GM12878 (cell line): ENCODE measurements at regions not wholly inside any gene's neighbourhood (a gene's known extent, or its start where the extent isn't known, plus 50 kb on each side); places are given as distances from the start of the nearest gene placed in this dataset.

Experiments used
- BRCA1 ChIP-seq: IDR thresholded peaks from 2 replicates; pipeline ENCODE4 v1.6.1; 2011; ENCODE audit warnings: low read depth, low read length, improper control_type of control experiment
- CREM ChIP-seq: IDR thresholded peaks from 2 replicates; pipeline ENCODE4 v1.6.1; 2014; ENCODE audit warnings: antibody characterized with exemption, low read depth
- FOS ChIP-seq: IDR thresholded peaks from 3 replicates; pipeline ENCODE4 v1.6.1; 2011; ENCODE audit warnings: borderline replicate concordance; ENCODE audit not compliant: insufficient read length; ENCODE audit errors: extremely low read depth
- HDAC6 ChIP-seq: fragments of 200-600 bp; sonication (generic); IDR thresholded peaks from one replicate; pipeline ENCODE4 v1.8.0; 2017; ENCODE audit warnings: antibody characterized with exemption; ENCODE audit not compliant: unreplicated experiment
- IRF4 ChIP-seq: IDR thresholded peaks from 2 replicates; pipeline ENCODE4 v1.6.1; 2011; ENCODE audit warnings: low read depth, low read length
- MEF2B ChIP-seq: fragments of 450-650 bp; IDR thresholded peaks from 2 replicates; pipeline ENCODE4 v1.6.1; 2018; ENCODE audit warnings: mild to moderate bottlenecking, moderate library complexity; ENCODE audit not compliant: partially characterized antibody, poor library complexity, severe bottlenecking
- ZSCAN29 ChIP-seq: fragments of 450-650 bp; IDR thresholded peaks from 2 replicates; pipeline ENCODE4 v1.6.1; 2017; ENCODE audit warnings: mild to moderate bottlenecking, moderate library complexity
- TF ChIP-seq, protein P1 (sequence below): IDR thresholded peaks from 2 replicates; pipeline ENCODE4 v1.6.1; 2012; ENCODE audit warnings: mild to moderate bottlenecking, low read depth, low read length
- TF ChIP-seq, protein P2 (sequence below): IDR thresholded peaks from 2 replicates; pipeline ENCODE4 v1.6.1; 2012; ENCODE audit warnings: low read depth, low read length, improper control_type of control experiment
- TF ChIP-seq, protein P3 (sequence below): fragments of 450-650 bp; IDR thresholded peaks from 2 replicates; pipeline ENCODE4 v1.6.1; 2016; ENCODE audit warnings: mild to moderate bottlenecking

DNA sequence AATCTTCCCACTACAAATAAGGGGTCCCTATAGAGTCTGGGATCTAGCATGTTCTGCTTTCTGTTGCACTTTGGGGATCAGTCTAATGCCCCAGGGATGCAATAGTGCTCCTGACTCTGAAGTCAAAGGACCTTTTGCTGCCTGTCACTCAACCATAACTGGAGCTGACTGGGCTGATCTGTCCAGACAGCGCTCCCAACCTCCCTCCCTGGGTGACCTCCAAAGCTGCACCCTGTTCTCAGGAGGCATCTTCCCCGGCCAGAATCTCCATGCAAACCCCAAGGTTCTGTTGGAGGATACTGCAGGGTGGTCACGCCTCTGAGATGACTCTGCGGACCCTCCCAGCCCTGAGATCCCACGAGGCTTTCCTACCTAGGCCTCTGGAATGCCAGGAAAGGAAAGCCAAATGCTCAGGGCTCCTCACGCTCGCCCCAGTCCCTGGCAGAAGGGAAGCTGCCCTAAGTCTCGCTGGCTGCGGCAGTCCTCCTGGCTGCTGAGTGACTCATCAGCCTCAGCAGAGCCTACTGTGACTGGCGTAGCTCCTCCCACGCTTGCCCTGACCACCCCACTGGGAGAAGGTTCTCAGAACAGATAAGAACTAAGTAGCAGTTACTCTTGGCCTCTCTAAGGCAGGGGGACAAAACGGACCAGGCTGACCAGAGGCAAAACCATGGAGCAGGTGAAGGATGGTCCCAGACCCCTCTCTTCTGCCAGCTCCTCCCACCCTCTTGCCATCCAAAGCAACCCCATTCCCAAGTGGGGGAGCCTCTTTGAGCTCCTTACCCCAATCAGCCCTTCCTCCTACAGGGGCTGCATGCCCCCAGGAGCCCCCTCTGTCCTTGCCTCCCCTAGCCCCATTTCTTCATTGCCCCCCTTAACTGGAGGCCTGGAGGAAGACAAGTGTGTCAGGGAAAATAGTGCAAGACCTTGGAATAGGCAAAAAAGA is 124.1 kb upstream of the TNRC6C start (continued):
- TF ChIP-seq HDAC6 (no peak), CREM (no peak), IRF4 (no peak), MEF2B (peak; percentile 88), FOS (no peak), ZSCAN29 (no peak), BRCA1 (no peak)
- TF ChIP-seq, protein P1, sequence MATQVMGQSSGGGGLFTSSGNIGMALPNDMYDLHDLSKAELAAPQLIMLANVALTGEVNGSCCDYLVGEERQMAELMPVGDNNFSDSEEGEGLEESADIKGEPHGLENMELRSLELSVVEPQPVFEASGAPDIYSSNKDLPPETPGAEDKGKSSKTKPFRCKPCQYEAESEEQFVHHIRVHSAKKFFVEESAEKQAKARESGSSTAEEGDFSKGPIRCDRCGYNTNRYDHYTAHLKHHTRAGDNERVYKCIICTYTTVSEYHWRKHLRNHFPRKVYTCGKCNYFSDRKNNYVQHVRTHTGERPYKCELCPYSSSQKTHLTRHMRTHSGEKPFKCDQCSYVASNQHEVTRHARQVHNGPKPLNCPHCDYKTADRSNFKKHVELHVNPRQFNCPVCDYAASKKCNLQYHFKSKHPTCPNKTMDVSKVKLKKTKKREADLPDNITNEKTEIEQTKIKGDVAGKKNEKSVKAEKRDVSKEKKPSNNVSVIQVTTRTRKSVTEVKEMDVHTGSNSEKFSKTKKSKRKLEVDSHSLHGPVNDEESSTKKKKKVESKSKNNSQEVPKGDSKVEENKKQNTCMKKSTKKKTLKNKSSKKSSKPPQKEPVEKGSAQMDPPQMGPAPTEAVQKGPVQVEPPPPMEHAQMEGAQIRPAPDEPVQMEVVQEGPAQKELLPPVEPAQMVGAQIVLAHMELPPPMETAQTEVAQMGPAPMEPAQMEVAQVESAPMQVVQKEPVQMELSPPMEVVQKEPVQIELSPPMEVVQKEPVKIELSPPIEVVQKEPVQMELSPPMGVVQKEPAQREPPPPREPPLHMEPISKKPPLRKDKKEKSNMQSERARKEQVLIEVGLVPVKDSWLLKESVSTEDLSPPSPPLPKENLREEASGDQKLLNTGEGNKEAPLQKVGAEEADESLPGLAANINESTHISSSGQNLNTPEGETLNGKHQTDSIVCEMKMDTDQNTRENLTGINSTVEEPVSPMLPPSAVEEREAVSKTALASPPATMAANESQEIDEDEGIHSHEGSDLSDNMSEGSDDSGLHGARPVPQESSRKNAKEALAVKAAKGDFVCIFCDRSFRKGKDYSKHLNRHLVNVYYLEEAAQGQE, result no peak
- TF ChIP-seq, protein P2, sequence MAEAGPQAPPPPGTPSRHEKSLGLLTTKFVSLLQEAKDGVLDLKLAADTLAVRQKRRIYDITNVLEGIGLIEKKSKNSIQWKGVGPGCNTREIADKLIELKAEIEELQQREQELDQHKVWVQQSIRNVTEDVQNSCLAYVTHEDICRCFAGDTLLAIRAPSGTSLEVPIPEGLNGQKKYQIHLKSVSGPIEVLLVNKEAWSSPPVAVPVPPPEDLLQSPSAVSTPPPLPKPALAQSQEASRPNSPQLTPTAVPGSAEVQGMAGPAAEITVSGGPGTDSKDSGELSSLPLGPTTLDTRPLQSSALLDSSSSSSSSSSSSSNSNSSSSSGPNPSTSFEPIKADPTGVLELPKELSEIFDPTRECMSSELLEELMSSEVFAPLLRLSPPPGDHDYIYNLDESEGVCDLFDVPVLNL, result no peak
- TF ChIP-seq, protein P3, sequence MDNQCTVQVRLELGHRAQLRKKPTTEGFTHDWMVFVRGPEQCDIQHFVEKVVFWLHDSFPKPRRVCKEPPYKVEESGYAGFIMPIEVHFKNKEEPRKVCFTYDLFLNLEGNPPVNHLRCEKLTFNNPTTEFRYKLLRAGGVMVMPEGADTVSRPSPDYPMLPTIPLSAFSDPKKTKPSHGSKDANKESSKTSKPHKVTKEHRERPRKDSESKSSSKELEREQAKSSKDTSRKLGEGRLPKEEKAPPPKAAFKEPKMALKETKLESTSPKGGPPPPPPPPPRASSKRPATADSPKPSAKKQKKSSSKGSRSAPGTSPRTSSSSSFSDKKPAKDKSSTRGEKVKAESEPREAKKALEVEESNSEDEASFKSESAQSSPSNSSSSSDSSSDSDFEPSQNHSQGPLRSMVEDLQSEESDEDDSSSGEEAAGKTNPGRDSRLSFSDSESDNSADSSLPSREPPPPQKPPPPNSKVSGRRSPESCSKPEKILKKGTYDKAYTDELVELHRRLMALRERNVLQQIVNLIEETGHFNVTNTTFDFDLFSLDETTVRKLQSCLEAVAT, result no peak
- TF ChIP-seq, all 136 proteins: peak for 15
